Nephron (organoid): ENCODE measurements at regions not wholly inside any gene's neighbourhood (a gene's known extent, or its start where the extent isn't known, plus 50 kb on each side); places are given as distances from the start of the nearest gene placed in this dataset.
"Not testable (repeated sequence)": the region's sequence is repeated elsewhere in the genome, so short reads cannot be mapped to it uniquely, and the experiment has no call there.

Experiments used
- H3K27ac Mint-ChIP-seq, 3 experiments: 2 replicates each; pipeline ENCODE4 v1.8.0; 2020; ENCODE audit warnings: mixed read lengths in 3 of 3, mild to moderate bottlenecking in 2 of 3, moderate library complexity in 1 of 3
- H3K27me3 Mint-ChIP-seq: 2 replicates; pipeline ENCODE4 v1.8.0; 2021; ENCODE audit warnings: low read depth, mild to moderate bottlenecking, moderate library complexity, mixed read lengths
- H3K36me3 Mint-ChIP-seq: 2 replicates; pipeline ENCODE4 v1.8.0; 2020; ENCODE audit warnings: low read depth, mixed read lengths
- H3K4me1 Mint-ChIP-seq: 2 replicates; pipeline ENCODE4 v1.8.0; 2020; ENCODE audit warnings: mixed read lengths
- H3K4me3 Mint-ChIP-seq, 3 experiments: 2 replicates each; pipeline ENCODE4 v1.8.0; 2020; ENCODE audit warnings: mild to moderate bottlenecking in 3 of 3, mixed read lengths in 3 of 3, moderate library complexity in 2 of 3
- H3K9me3 Mint-ChIP-seq: 2 replicates; pipeline ENCODE4 v1.8.0; 2020; ENCODE audit warnings: mixed read lengths
- CTCF ChIP-seq, 3 experiments: fragments of 200-600 bp; sonication (generic); IDR thresholded peaks; one replicate each; pipeline ENCODE4 v1.5.0; 2021; ENCODE audit warnings: antibody characterized with exemption in 3 of 3; ENCODE audit not compliant: unreplicated experiment in 3 of 3

- Mint-ChIP-seq H3K4me1 (peaks cover 27% of the 10 kb centered on the region), H3K4me3 (peak overlapping the region in 2 of 3 experiments; percentile 7), H3K27ac (peak overlapping the region; percentile 19 to 82 (median 37)), H3K9me3 (no peaks in the 10 kb centered on the region), H3K27me3 (peaks cover 6% of the 10 kb centered on the region), H3K36me3 (no peaks in the 10 kb centered on the region)
- TF ChIP-seq CTCF (IDR thresholded peaks at IDR 0.05; ENCODE audit: unreplicated experiment in 3 of 3) = no peak
These were observed 145.6 kb upstream of the CALCR start for GRCh38 chr7:93720106-93720505.

- Mint-ChIP-seq H3K27me3 (peaks cover 7% of the 10 kb centered on the region), H3K27ac (peak overlapping the region; percentile 19 to 82 (median 37)), H3K9me3 (no peaks in the 10 kb centered on the region), H3K4me3 (no peak overlapping the region), H3K4me1 (peaks cover 27% of the 10 kb centered on the region), H3K36me3 (no peaks in the 10 kb centered on the region)
- no peak for TF ChIP-seq CTCF (IDR thresholded peaks at IDR 0.05; ENCODE audit: unreplicated experiment in 3 of 3)
These were observed 145.0 kb upstream of the CALCR start for GRCh38 chr7:93719546-93719945.

GRCh38 chr7:93717217-93717900, 142.8 kb upstream of the CALCR start:
- Mint-ChIP-seq H3K4me3 (no peak overlapping the region), H3K36me3 (no peaks in the 10 kb centered on the region), H3K27ac (no peak overlapping the region), H3K4me1 (peaks cover 19% of the 10 kb centered on the region), H3K9me3 (no peaks in the 10 kb centered on the region), H3K27me3 (peaks cover 12% of the 10 kb centered on the region)
- TF ChIP-seq CTCF (IDR thresholded peaks at IDR 0.05; ENCODE audit: unreplicated experiment in 3 of 3) = no peak

DNA sequence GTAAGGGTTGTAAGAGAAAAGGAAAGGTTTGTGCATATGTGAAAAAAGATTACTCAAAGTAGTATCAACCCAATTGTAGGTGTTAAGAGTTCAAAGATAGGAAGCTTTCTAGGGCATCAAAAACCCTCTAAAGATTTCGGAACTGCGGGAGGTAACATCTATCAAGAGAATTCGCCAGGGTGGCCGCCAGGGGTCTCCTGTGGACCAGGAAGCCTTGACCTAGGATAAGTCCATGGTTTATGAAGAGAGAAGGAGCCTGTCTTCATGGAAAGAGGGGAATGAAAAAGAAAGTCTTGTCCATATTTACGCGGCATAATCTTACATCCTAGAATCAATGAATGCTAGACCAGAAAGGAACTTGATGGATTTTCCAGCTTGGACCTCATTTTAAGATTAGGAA, 140.7 kb upstream of the CALCR start:
- H3K9me3 Mint-ChIP-seq = no peaks in the 10 kb centered on the region
- H3K27me3 Mint-ChIP-seq = peaks cover 12% of the 10 kb centered on the region
- H3K4me3 Mint-ChIP-seq = no peak overlapping the region
- TF ChIP-seq CTCF (IDR thresholded peaks at IDR 0.05; ENCODE audit: unreplicated experiment in 3 of 3) = peak; percentile 68 to 76 (median 69)
- H3K36me3 Mint-ChIP-seq = no peaks in the 10 kb centered on the region
- no peak overlapping the region for H3K27ac Mint-ChIP-seq
- peaks cover 16% of the 10 kb centered on the region for H3K4me1 Mint-ChIP-seq

DNA sequence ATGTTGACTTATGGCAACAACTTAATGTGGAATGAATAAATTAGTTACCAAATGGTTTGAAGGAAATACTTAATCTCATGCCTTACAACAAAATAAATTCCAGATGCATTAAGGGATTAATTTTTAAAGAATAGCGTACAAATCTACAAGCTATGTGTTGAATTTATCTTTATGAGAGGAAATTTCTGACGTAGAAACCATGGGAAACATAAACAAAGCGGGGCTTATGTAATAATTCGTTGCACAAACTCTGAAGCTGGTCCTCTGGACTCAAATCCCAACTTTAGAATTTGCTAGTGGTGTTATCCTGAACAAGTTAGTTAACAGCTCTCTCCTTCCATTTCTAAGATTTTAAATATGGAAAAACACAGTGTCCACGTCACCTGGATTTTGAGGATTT, 137.4 kb upstream of the CALCR start:
- TF ChIP-seq CTCF (IDR thresholded peaks at IDR 0.05; ENCODE audit: unreplicated experiment in 3 of 3) = no peak
- Mint-ChIP-seq H3K27me3 (peaks cover 12% of the 10 kb centered on the region), H3K9me3 (peaks cover 3% of the 10 kb centered on the region), H3K36me3 (no peaks in the 10 kb centered on the region), H3K4me3 (no peak overlapping the region), H3K4me1 (peaks cover 4% of the 10 kb centered on the region), H3K27ac (no peak overlapping the region)

- H3K36me3 Mint-ChIP-seq, H3K27me3 Mint-ChIP-seq, H3K4me3 Mint-ChIP-seq, H3K4me1 Mint-ChIP-seq, H3K27ac Mint-ChIP-seq, H3K9me3 Mint-ChIP-seq: not testable (repeated sequence)
These were observed 133.7 kb upstream of the CALCR start for GRCh38 chr7:93708255-93708654.
